ENCODE measurements at regions not wholly inside any gene's neighbourhood (a gene's known extent, or its start where the extent isn't known, plus 50 kb on each side); places are given as distances from the start of the nearest gene placed in this dataset.

DNA sequence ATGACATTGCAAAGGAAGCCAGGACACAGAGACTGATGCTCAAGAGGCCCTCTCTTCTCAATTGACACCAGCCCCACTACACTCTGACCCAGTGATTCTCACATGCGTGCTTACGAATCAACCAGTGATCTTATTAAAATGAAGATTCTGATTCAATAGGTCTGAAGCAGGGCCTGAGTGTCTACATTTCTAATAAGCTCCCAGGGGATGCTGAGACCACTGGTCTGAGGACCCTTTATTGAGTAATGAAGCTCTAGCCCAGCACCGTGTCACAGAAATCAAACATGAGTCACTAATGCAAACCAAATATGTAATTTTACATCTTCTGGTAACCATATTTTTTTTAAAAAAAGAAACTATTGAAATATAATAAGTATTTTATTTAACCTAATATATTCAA, 689.1 kb upstream of the LMCD1 start (continued):
- TF ChIP-seq NFYB (IDR thresholded peaks at IDR 0.05; ENCODE audit: insufficient read depth, low read depth, low read length) (no peak), BHLHE40 (IDR thresholded peaks at IDR 0.05; ENCODE audit: borderline replicate concordance in 1 of 2, low read depth in 2 of 2, low read length in 1 of 2) (no peak)

DNA sequence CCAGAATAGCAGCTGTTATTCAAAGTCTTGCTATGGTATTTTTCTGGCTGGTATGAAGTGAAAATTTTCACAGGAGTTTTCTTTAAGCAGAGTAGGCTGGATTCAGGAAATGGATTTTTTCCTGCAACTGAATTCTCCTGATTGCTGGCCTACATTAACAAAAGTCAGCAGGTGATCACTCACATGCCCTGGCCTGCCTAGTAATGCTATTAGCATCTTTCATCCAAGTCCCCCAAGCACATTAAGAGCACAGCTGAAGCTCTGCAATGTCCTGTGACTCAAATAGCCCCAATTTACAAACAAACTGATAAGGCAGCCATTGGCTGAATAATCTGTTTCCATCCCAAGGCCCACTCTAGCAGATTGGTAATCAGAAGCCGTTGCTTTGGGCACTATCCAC, 688.3 kb upstream of the LMCD1 start:
- intact Hi-C loops (cut with micrococcal nuclease; ENCODE audit: unreplicated experiment) = no loop called here

More for the DNA sequence above, 688.3 kb upstream of the LMCD1 start:
- BruUV-seq (replicated peaks) = no TSS peak
- H3K4me2 ChIP-seq (ENCODE audit: control insufficient read depth, insufficient read depth) = no peak overlapping the region
- no peaks in the 10 kb centered on the region for H4K20me1 ChIP-seq (ENCODE audit: control insufficient read depth, insufficient read depth)
- no peaks in the 10 kb centered on the region for H3K4me1 ChIP-seq (ENCODE audit: control insufficient read depth, insufficient read depth, low read length)
- no peaks in the 10 kb centered on the region for H3K79me2 ChIP-seq (ENCODE audit: control insufficient read depth, insufficient read depth, low read length)
- H3K9me3 ChIP-seq (replicated peaks; ENCODE audit: control insufficient read depth, insufficient read depth, low read length) = no peaks in the 10 kb centered on the region
- no peak for ATAC-seq
- H2AFZ ChIP-seq (ENCODE audit: control insufficient read depth, low read depth, low read length) = no peak overlapping the region
- H3K27me3 ChIP-seq (replicated peaks in 1 of 2; ENCODE audit: control insufficient read depth in 2 of 2, insufficient read depth in 2 of 2, low read length in 1 of 2) = no peaks in the 10 kb centered on the region
- no peak overlapping the region for H3K27ac ChIP-seq (ENCODE audit: control insufficient read depth, insufficient read depth)
- in situ Hi-C loops (cut with MboI) = no loop called here
- no peak overlapping the region for H3K9ac ChIP-seq (ENCODE audit: control insufficient read depth, insufficient read depth, low read length)
- DNase-seq (ENCODE audit: low read depth, low spot score) = no peak
- TF ChIP-seq, protein P1, sequence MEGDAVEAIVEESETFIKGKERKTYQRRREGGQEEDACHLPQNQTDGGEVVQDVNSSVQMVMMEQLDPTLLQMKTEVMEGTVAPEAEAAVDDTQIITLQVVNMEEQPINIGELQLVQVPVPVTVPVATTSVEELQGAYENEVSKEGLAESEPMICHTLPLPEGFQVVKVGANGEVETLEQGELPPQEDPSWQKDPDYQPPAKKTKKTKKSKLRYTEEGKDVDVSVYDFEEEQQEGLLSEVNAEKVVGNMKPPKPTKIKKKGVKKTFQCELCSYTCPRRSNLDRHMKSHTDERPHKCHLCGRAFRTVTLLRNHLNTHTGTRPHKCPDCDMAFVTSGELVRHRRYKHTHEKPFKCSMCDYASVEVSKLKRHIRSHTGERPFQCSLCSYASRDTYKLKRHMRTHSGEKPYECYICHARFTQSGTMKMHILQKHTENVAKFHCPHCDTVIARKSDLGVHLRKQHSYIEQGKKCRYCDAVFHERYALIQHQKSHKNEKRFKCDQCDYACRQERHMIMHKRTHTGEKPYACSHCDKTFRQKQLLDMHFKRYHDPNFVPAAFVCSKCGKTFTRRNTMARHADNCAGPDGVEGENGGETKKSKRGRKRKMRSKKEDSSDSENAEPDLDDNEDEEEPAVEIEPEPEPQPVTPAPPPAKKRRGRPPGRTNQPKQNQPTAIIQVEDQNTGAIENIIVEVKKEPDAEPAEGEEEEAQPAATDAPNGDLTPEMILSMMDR (IDR thresholded peaks at IDR 0.05 in 2 of 3, conservative IDR thresholded peaks at IDR 0.05 in 1 of 3; ENCODE audit: control insufficient read depth in 2 of 3, extremely low read depth in 1 of 3, insufficient read depth in 1 of 3, low read depth in 3 of 3, low read length in 3 of 3) = no peak
- TF ChIP-seq CHD1 (IDR thresholded peaks at IDR 0.05; ENCODE audit: low read depth, low read length) (no peak), TAF1 (IDR thresholded peaks at IDR 0.05; ENCODE audit: borderline replicate concordance, low read depth, low read length) (no peak), RCOR1 (conservative IDR thresholded peaks at IDR 0.05; ENCODE audit: low read depth, low read length) (no peak), FOXK2 (IDR thresholded peaks at IDR 0.05) (no peak)
- TF ChIP-seq, protein P2, sequence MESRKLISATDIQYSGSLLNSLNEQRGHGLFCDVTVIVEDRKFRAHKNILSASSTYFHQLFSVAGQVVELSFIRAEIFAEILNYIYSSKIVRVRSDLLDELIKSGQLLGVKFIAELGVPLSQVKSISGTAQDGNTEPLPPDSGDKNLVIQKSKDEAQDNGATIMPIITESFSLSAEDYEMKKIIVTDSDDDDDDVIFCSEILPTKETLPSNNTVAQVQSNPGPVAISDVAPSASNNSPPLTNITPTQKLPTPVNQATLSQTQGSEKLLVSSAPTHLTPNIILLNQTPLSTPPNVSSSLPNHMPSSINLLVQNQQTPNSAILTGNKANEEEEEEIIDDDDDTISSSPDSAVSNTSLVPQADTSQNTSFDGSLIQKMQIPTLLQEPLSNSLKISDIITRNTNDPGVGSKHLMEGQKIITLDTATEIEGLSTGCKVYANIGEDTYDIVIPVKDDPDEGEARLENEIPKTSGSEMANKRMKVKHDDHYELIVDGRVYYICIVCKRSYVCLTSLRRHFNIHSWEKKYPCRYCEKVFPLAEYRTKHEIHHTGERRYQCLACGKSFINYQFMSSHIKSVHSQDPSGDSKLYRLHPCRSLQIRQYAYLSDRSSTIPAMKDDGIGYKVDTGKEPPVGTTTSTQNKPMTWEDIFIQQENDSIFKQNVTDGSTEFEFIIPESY (IDR thresholded peaks at IDR 0.05) = no peak
- TF ChIP-seq, protein P3, sequence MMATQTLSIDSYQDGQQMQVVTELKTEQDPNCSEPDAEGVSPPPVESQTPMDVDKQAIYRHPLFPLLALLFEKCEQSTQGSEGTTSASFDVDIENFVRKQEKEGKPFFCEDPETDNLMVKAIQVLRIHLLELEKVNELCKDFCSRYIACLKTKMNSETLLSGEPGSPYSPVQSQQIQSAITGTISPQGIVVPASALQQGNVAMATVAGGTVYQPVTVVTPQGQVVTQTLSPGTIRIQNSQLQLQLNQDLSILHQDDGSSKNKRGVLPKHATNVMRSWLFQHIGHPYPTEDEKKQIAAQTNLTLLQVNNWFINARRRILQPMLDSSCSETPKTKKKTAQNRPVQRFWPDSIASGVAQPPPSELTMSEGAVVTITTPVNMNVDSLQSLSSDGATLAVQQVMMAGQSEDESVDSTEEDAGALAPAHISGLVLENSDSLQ (IDR thresholded peaks at IDR 0.05) = no peak
- POLR2A ChIA-PET = no interaction called here
- H3K4me3 ChIP-seq = no peak overlapping the region
- WGBS (ENCODE audit: insufficient coverage, insufficient replicate concordance, low lambda C conversion rate, missing lambda C conversion rate) = 0% methylated on average over 1 of the region's 1 CpG
- FAIRE-seq = no peak
- SMC1A ChIA-PET (ENCODE audit: uncharacterized antibody, unreplicated experiment) = no interaction called here
- no peaks in the 10 kb centered on the region for H3K36me3 ChIP-seq (ENCODE audit: control insufficient read depth in 2 of 2, insufficient read depth in 2 of 2, low read length in 1 of 2)
- CTCF ChIA-PET = no interaction called here
- RAD21 ChIA-PET (ENCODE audit: unreplicated experiment) = no interaction called here
